ENCODE measurements at regions not wholly inside any gene's neighbourhood (a gene's known extent, or its start where the extent isn't known, plus 50 kb on each side); places are given as distances from the start of the nearest gene placed in this dataset.

- no peak for TF ChIP-seq SNRNP70 (optimal IDR thresholded peaks at IDR 0.05; ENCODE audit: low read depth, low read length)
These were observed 56.5 kb upstream of the BLID start (continued) for GRCh38 chr11:122172352-122173073.

- Histone ChIP-seq H3K36me3 (ENCODE audit: control insufficient read depth, insufficient read depth, low read length) (no peaks in the 10 kb centered on the region), H4K20me1 (replicated peaks; ENCODE audit: control insufficient read depth, insufficient read depth, low read length) (no peaks in the 10 kb centered on the region), H3K9me1 (ENCODE audit: control insufficient read depth, insufficient read depth, low read length) (no peaks in the 10 kb centered on the region), H3K27me3 (ENCODE audit: control insufficient read depth in 2 of 2, insufficient read depth in 2 of 2, low read length in 2 of 2) (no peaks in the 10 kb centered on the region), H3K4me3 (no peak overlapping the region), H2AFZ (ENCODE audit: low read depth, low read length) (no peak overlapping the region), H3K9me3 (replicated peaks; ENCODE audit: control insufficient read depth, insufficient read depth, low read depth, low read length) (no peaks in the 10 kb centered on the region), H3K79me2 (ENCODE audit: control insufficient read depth, insufficient read depth, low read length) (no peaks in the 10 kb centered on the region), H3K4me2 (ENCODE audit: insufficient read depth, low read length) (no peak overlapping the region), H3K4me1 (replicated peaks in 1 of 2; ENCODE audit: control insufficient read depth in 2 of 2, insufficient read depth in 2 of 2, low read length in 2 of 2) (no peaks in the 10 kb centered on the region), H3K9ac (ENCODE audit: insufficient read depth in 1 of 2, low read depth in 2 of 2, low read length in 2 of 2) (no peak overlapping the region), H3K27ac (ENCODE audit: extremely low read depth, low read depth, low read length) (no peak overlapping the region)
- in situ Hi-C loops (cut with MboI) = no loop called here
- CTCF ChIA-PET (ENCODE audit: low intra/inter-chr PET ratio) = no interaction called here
- intact Hi-C loops (cut with micrococcal nuclease) = no loop called here
- ATAC-seq (no peak), DNase-seq (ENCODE audit: extremely low read depth in 1 of 4, low spot score in 3 of 4) (no peak), FAIRE-seq (no peak)
- TF ChIP-seq NCOR1 (IDR thresholded peaks at IDR 0.05) (no peak), ILF3 (IDR thresholded peaks at IDR 0.05; ENCODE audit: borderline replicate concordance) (no peak), CCAR2 (IDR thresholded peaks at IDR 0.05; ENCODE audit: low read depth, low read length) (no peak), ZNF639 (CRISPR knock-in tag; conservative IDR thresholded peaks at IDR 0.05 in 1 of 2, IDR thresholded peaks at IDR 0.05 in 1 of 2) (no peak), ZNF316 (IDR thresholded peaks at IDR 0.05) (no peak), RHOXF2B (CRISPR knock-in tag; conservative IDR thresholded peaks at IDR 0.05) (no peak), GMEB1 (CRISPR knock-in tag; IDR thresholded peaks at IDR 0.05) (no peak), ZBTB26 (CRISPR knock-in tag; IDR thresholded peaks at IDR 0.05) (no peak)
- WGBS (ENCODE audit: insufficient coverage, low coverage, missing lambda C conversion rate) = 0% methylated on average over 3 of the region's 3 CpGs
- no TSS peak for BruUV-seq (replicated peaks)
- POLR2A ChIA-PET = no interaction called here
These were observed 54.9 kb upstream of the BLID start for GRCh38 chr11:122170815-122171475.

Data from K562 (cell line).